Endothelial cell of umbilical vein (primary cell): ENCODE measurements at regions not wholly inside any gene's neighbourhood (a gene's known extent, or its start where the extent isn't known, plus 50 kb on each side); places are given as distances from the start of the nearest gene placed in this dataset.

ENCODE experiments used
- BruUV-seq: library from RNA; stranded (reverse); fragments of 400-500 nt; replicated peaks from 2 replicates; lab custom pipeline; 2021; lab: Mats Ljungman, UMichigan
- CTCF ChIA-PET: fragments of 300-600, 350-600 bp; sonication (Branson Sonifier 250); formaldehyde crosslinking; loops from one replicate; lab custom pipeline; 2021; ENCODE audit warnings: antibody characterized with exemption, inconsistent platforms; lab: Charles Lee
- POLR2A ChIA-PET: fragments of 300-600, 350-600 bp; sonication (Branson Sonifier 250); formaldehyde crosslinking; loops from one replicate; lab custom pipeline; 2021; ENCODE audit warnings: antibody characterized with exemption, inconsistent platforms; lab: Charles Lee
- DNase-seq: peaks from one replicate; pipeline ENCODE4 v3.0.0-alpha.2; 2011; ENCODE audit warnings: low read depth, low spot score
- FAIRE-seq: peaks from 2 replicates; lab custom pipeline; 2011; peaks lifted over from hg19 to GRCh38; lab: Jason Lieb, UNC
- H2AFZ ChIP-seq: 2 replicates; pipeline ENCODE4 v1.6.0; 2012; ENCODE audit warnings: low read depth, low read length, control low read depth, inconsistent platforms
- H3K27ac ChIP-seq: 2 replicates; pipeline ENCODE4 v1.5.1; 2011; ENCODE audit warnings: low read depth, mild to moderate bottlenecking, control low read depth, low read length, moderate library complexity; ENCODE audit not compliant: insufficient read depth
- H3K27me3 ChIP-seq, 2 experiments: 2 replicates each; pipeline versions ENCODE4 v1.6.0 to v1.6.1; 2011; ENCODE audit warnings: low read length in 2 of 2, mixed read lengths in 1 of 2; ENCODE audit not compliant: control insufficient read depth in 2 of 2, insufficient read depth in 2 of 2
- H3K36me3 ChIP-seq, 2 experiments: 2 replicates in 1 of 2; 3 replicates in 1 of 2; pipeline ENCODE4 v1.5.1; 2011; ENCODE audit warnings: low read length in 2 of 2, mild to moderate bottlenecking in 1 of 2, moderate library complexity in 1 of 2; ENCODE audit not compliant: control insufficient read depth in 2 of 2, insufficient read depth in 2 of 2; ENCODE audit errors: extremely low read depth in 1 of 2
- H3K4me1 ChIP-seq: 3 replicates; pipeline ENCODE4 v1.5.1; 2011; ENCODE audit warnings: mild to moderate bottlenecking, low read length; ENCODE audit not compliant: control insufficient read depth, insufficient read depth; ENCODE audit errors: extremely low read depth
- H3K4me2 ChIP-seq: 2 replicates; pipeline ENCODE4 v1.6.1; 2011; ENCODE audit warnings: low read length, control low read depth, mixed read lengths; ENCODE audit not compliant: insufficient read depth
- H3K4me3 ChIP-seq, 3 experiments: fragments of 200-600 bp in 1 of 3; sonication (generic), shearing (Covaris generic) in 1 of 3; replicated peaks in 1 of 3; 2 replicates each; pipeline ENCODE4 v1.5.1; 2011 to 2016; ENCODE audit warnings: control low read depth in 3 of 3, low read length in 3 of 3, mild to moderate bottlenecking in 2 of 3, inconsistent platforms in 1 of 3, low read depth in 1 of 3, moderate library complexity in 1 of 3; ENCODE audit not compliant: insufficient read depth in 1 of 3
- H3K79me2 ChIP-seq: 2 replicates; pipeline ENCODE4 v1.6.0; 2012; ENCODE audit warnings: low read length, inconsistent platforms; ENCODE audit not compliant: control insufficient read depth, insufficient read depth
- H3K9ac ChIP-seq: replicated peaks from 2 replicates; pipeline ENCODE3; 2011; ENCODE audit warnings: low read length, control low read depth; ENCODE audit not compliant: insufficient read depth; ENCODE audit errors: extremely low read depth
- H3K9me1 ChIP-seq: replicated peaks from 3 replicates; pipeline ENCODE4 v1.6.0; 2011; ENCODE audit warnings: mild to moderate bottlenecking, low read length; ENCODE audit not compliant: control insufficient read depth, insufficient read depth; ENCODE audit errors: extremely low read depth
- H3K9me3 ChIP-seq: replicated peaks from 2 replicates; pipeline ENCODE4 v1.5.1; 2012; ENCODE audit warnings: low read length, inconsistent platforms; ENCODE audit not compliant: control insufficient read depth, insufficient read depth
- H4K20me1 ChIP-seq: replicated peaks from 2 replicates; pipeline ENCODE3; 2011; ENCODE audit warnings: mild to moderate bottlenecking, low read length; ENCODE audit not compliant: control insufficient read depth, insufficient read depth; ENCODE audit errors: extremely low read depth
- GATA2 ChIP-seq: IDR thresholded peaks from 2 replicates; pipeline ENCODE4 v1.7.0; 2011; ENCODE audit warnings: low read depth, mild to moderate bottlenecking, moderate library complexity, mixed read lengths, low read length; ENCODE audit not compliant: insufficient read length, insufficient read depth
- MYC ChIP-seq: IDR thresholded peaks from one replicate; pipeline ENCODE4 v1.6.1; 2011; ENCODE audit warnings: mild to moderate bottlenecking, low read depth, low read length
- POLR2A ChIP-seq: IDR thresholded peaks from 2 replicates; pipeline ENCODE4 v1.6.1; 2012; ENCODE audit warnings: low read depth, mild to moderate bottlenecking, control low read depth, low read length
- dilution Hi-C: fragments of 300-500 bp; cut with MboI; formaldehyde crosslinking; loops from one replicate; pipeline ENCODE4 v1.15.0; 2019; ENCODE audit warnings: low sequenced_read_pairs; ENCODE audit not compliant: extremely low pct_ligation_motif_present
- intact Hi-C: fragments of 100-400 bp; cut with micrococcal nuclease; formaldehyde crosslinking; loops from one replicate; pipeline ENCODE4 v1.10.0; 2022

GRCh38 chr1:170806961-170807360 lies 128.4 kb upstream of the MROH9 start:
- Histone ChIP-seq H3K9me3 (no peaks in the 10 kb centered on the region), H3K79me2 (no peaks in the 10 kb centered on the region), H3K4me1 (no peaks in the 10 kb centered on the region), H4K20me1 (no peaks in the 10 kb centered on the region), H2AFZ (no peak overlapping the region), H3K36me3 (no peaks in the 10 kb centered on the region), H3K27me3 (no peaks in the 10 kb centered on the region), H3K9ac (no peak overlapping the region), H3K4me3 (no peak overlapping the region), H3K9me1 (no peaks in the 10 kb centered on the region), H3K27ac (no peak overlapping the region), H3K4me2 (no peak overlapping the region)
- ChIA-PET POLR2A (no interaction called here), CTCF (interaction anchor here (1.2 kb wide), 1 partner anchor 118 kb away, joined by 3 read pairs; no protein-coding TSS in a partner anchor)
- no peak for TF ChIP-seq GATA2
- no peak for TF ChIP-seq MYC
- no peak for DNase-seq
- dilution Hi-C loops: no loop called here
- intact Hi-C loops: no loop called here
- no peak for FAIRE-seq
- no TSS peak for BruUV-seq

GRCh38 chr1:170807432-170807831 lies 127.9 kb upstream of the MROH9 start:
- Histone ChIP-seq H3K9ac (no peak overlapping the region), H3K79me2 (no peaks in the 10 kb centered on the region), H3K4me2 (no peak overlapping the region), H3K27me3 (no peaks in the 10 kb centered on the region), H3K4me1 (no peaks in the 10 kb centered on the region), H3K4me3 (no peak overlapping the region), H3K9me1 (no peaks in the 10 kb centered on the region), H4K20me1 (no peaks in the 10 kb centered on the region), H2AFZ (no peak overlapping the region), H3K27ac (no peak overlapping the region), H3K36me3 (no peaks in the 10 kb centered on the region), H3K9me3 (no peaks in the 10 kb centered on the region)
- DNase-seq (no peak), FAIRE-seq (no peak)
- no peak for TF ChIP-seq POLR2A
- no TSS peak for BruUV-seq
- CTCF ChIA-PET: interaction anchor here (0.8 to 1.2 kb wide), 2 partner anchors 118 to 119 kb away, joined by 3 to 4 read pairs; no protein-coding TSS in a partner anchor
- POLR2A ChIA-PET: no interaction called here
- dilution Hi-C loops (no loop called here), intact Hi-C loops (no loop called here)
